ENCODE measurements at regions not wholly inside any gene's neighbourhood (a gene's known extent, or its start where the extent isn't known, plus 50 kb on each side); places are given as distances from the start of the nearest gene placed in this dataset.

GRCh38 chr5:8869932-8870331, 675.9 kb downstream of the SEMA5A start:
- Histone ChIP-seq H3K36me3 (replicated peaks in 1 of 2; ENCODE audit: control insufficient read depth in 1 of 2, insufficient read depth in 2 of 2, low read length in 2 of 2) (no peaks in the 10 kb centered on the region), H2AFZ (ENCODE audit: low read length) (no peak overlapping the region), H4K20me1 (ENCODE audit: insufficient read depth, low read length) (no peaks in the 10 kb centered on the region), H3K4me1 (ENCODE audit: insufficient read depth, low read length) (no peaks in the 10 kb centered on the region), H3K4me3 (replicated peaks in 1 of 3; ENCODE audit: insufficient read depth in 1 of 3, low read depth in 2 of 3, low read length in 3 of 3) (no peak overlapping the region), H3K9me3 (ENCODE audit: low read length) (peaks cover 36% of the 10 kb centered on the region), H3K4me2 (ENCODE audit: low read depth, low read length) (no peak overlapping the region), H3K9ac (ENCODE audit: insufficient read depth, low read depth, low read length) (no peak overlapping the region), H3K27ac (ENCODE audit: extremely low read length, insufficient read depth, low read length) (no peak overlapping the region), H3K79me2 (ENCODE audit: insufficient read depth, low read length) (no peaks in the 10 kb centered on the region), H3K27me3 (ENCODE audit: control insufficient read depth in 1 of 2, insufficient read depth in 2 of 2, low read length in 2 of 2) (no peaks in the 10 kb centered on the region)
- no peak for ATAC-seq
- no peak for TF ChIP-seq NR2F1 (CRISPR knock-in tag; IDR thresholded peaks at IDR 0.05)
- TF ChIP-seq ZNF674 (CRISPR knock-in tag; IDR thresholded peaks at IDR 0.05; ENCODE audit: low read depth): no peak
- no peak for TF ChIP-seq MXD3 (CRISPR knock-in tag; IDR thresholded peaks at IDR 0.05)
- CTCF ChIA-PET (ENCODE audit: low intra/inter-chr PET ratio, low total read pairs): no interaction called here
- POLR2A ChIA-PET: no interaction called here
- FAIRE-seq: no peak
- intact Hi-C loops (cut with micrococcal nuclease; ENCODE audit: unreplicated experiment): no loop called here
- no peak for DNase-seq (ENCODE audit: low spot score)
- in situ Hi-C loops (cut with HindIII; ENCODE audit: extremely low pct_ligation_motif_present, low pct_unique_long_range_greater_than_20kb): no loop called here
- 4% methylated on average over 6 of the region's 12 CpGs for WGBS (ENCODE audit: low lambda C conversion rate)
- BruUV-seq (replicated peaks): no TSS peak

GRCh38 chr5:8870349-8870958, 675.4 kb downstream of the SEMA5A start:
- CTCF ChIA-PET (ENCODE audit: low intra/inter-chr PET ratio, low total read pairs): no interaction called here
- WGBS (ENCODE audit: low lambda C conversion rate): 49% methylated on average over 18 of the region's 20 CpGs
- no peaks in the 10 kb centered on the region for H3K79me2 ChIP-seq (ENCODE audit: insufficient read depth, low read length)

More at GRCh38 chr5:8870349-8870958, 675.4 kb downstream of the SEMA5A start:
- no peaks in the 10 kb centered on the region for H4K20me1 ChIP-seq (ENCODE audit: insufficient read depth, low read length)
- no TSS peak for BruUV-seq (replicated peaks)
- intact Hi-C loops (cut with micrococcal nuclease; ENCODE audit: unreplicated experiment) (no loop called here), in situ Hi-C loops (cut with HindIII; ENCODE audit: extremely low pct_ligation_motif_present, low pct_unique_long_range_greater_than_20kb) (no loop called here)
- no peaks in the 10 kb centered on the region for H3K27me3 ChIP-seq (ENCODE audit: control insufficient read depth in 1 of 2, insufficient read depth in 2 of 2, low read length in 2 of 2)
- H3K36me3 ChIP-seq (replicated peaks in 1 of 2; ENCODE audit: control insufficient read depth in 1 of 2, insufficient read depth in 2 of 2, low read length in 2 of 2): no peaks in the 10 kb centered on the region
- no peak for FAIRE-seq
- TF ChIP-seq LCORL (IDR thresholded peaks at IDR 0.05): no peak
- TF ChIP-seq LCORL (CRISPR knock-in tag; IDR thresholded peaks at IDR 0.05): no peak
- TF ChIP-seq BHLHE40 (IDR thresholded peaks at IDR 0.05; ENCODE audit: low read length): no peak
- TF ChIP-seq ZNF83 (CRISPR knock-in tag; IDR thresholded peaks at IDR 0.05; ENCODE audit: borderline replicate concordance): no peak
- TF ChIP-seq ZNF784 (CRISPR knock-in tag; IDR thresholded peaks at IDR 0.05; ENCODE audit: borderline replicate concordance): no peak
- TF ChIP-seq ARID2 (CRISPR knock-in tag; IDR thresholded peaks at IDR 0.05; ENCODE audit: borderline replicate concordance): no peak
- no peak for TF ChIP-seq ZNF460 (CRISPR knock-in tag; IDR thresholded peaks at IDR 0.05; ENCODE audit: borderline replicate concordance)
- TF ChIP-seq HCFC1 (IDR thresholded peaks at IDR 0.05; ENCODE audit: low read depth, low read length): no peak
- POLR2A ChIA-PET: no interaction called here
- peaks cover 42% of the 10 kb centered on the region for H3K9me3 ChIP-seq (ENCODE audit: low read length)
- H2AFZ ChIP-seq (ENCODE audit: low read length): no peak overlapping the region
- H3K4me2 ChIP-seq (ENCODE audit: low read depth, low read length): no peak overlapping the region
- H3K9ac ChIP-seq (ENCODE audit: insufficient read depth, low read depth, low read length): no peak overlapping the region
- H3K4me3 ChIP-seq (replicated peaks in 1 of 3; ENCODE audit: insufficient read depth in 1 of 3, low read depth in 2 of 3, low read length in 3 of 3): no peak overlapping the region
- no peak for ATAC-seq
- DNase-seq (ENCODE audit: low spot score): no peak
- no peaks in the 10 kb centered on the region for H3K4me1 ChIP-seq (ENCODE audit: insufficient read depth, low read length)
- H3K27ac ChIP-seq (ENCODE audit: extremely low read length, insufficient read depth, low read length): no peak overlapping the region
